HCT116 (cell line): ENCODE measurements at regions not wholly inside any gene's neighbourhood (a gene's known extent, or its start where the extent isn't known, plus 50 kb on each side); places are given as distances from the start of the nearest gene placed in this dataset.

Experiments
- ATAC-seq: fragments of 200-7000 bp; cut with Tn5 transposase; 2 replicates; pipeline ENCODE4 v1.9.1; 2020; ENCODE audit warnings: mild to moderate bottlenecking, moderate library complexity
- BruUV-seq: library from RNA; stranded (reverse); fragments of 400-500 nt; replicated peaks from 2 replicates; lab custom pipeline; 2021; lab: Mats Ljungman, UMichigan
- CTCF ChIA-PET: fragments of 300-600 bp; sonication (Branson Sonifier 250); formaldehyde crosslinking; loops from one replicate; lab custom pipeline; 2021; ENCODE audit warnings: antibody characterized with exemption; lab: Charles Lee
- POLR2A ChIA-PET: fragments of 300-600, 350-600 bp; sonication (Branson Sonifier 250); formaldehyde crosslinking; loops from one replicate; lab custom pipeline; 2021; ENCODE audit warnings: antibody characterized with exemption; lab: Charles Lee
- RAD21 ChIA-PET, 2 experiments: fragments of 300-600 bp; sonication (Branson Sonifier 250); formaldehyde crosslinking; loops; one replicate each; lab custom pipeline; 2023; ENCODE audit warnings: low total read pairs in 2 of 2; ENCODE audit not compliant: uncharacterized antibody in 2 of 2, unreplicated experiment in 2 of 2, low non-redundant PET in 1 of 2; lab: Charles Lee
- DNase-seq: peaks from one replicate; pipeline ENCODE4 v3.0.0-alpha.2; 2010; ENCODE audit warnings: low read depth, low spot score
- H2AFZ ChIP-seq: fragments of 200-600 bp; shearing (Covaris generic), sonication (generic); 2 replicates; pipeline ENCODE4 v1.6.1; 2017; ENCODE audit warnings: low read depth, mixed run types, mixed read lengths, antibody characterized with exemption, low read length; ENCODE audit not compliant: poor library complexity, severe bottlenecking
- H3K27ac ChIP-seq: 2 replicates; pipeline ENCODE4 v1.5.1; 2012; ENCODE audit warnings: low read depth, low read length
- H3K27me3 ChIP-seq: fragments of 200-600 bp; sonication (generic); 2 replicates; pipeline ENCODE4 v1.6.1; 2016; ENCODE audit warnings: mixed run types, low read length, mixed read lengths; ENCODE audit not compliant: insufficient read depth
- H3K36me3 ChIP-seq, 2 experiments: fragments of 200-500 bp in 1 of 2; fragments of 200-600 bp in 1 of 2; sonication (Bioruptor generic) in 1 of 2; sonication (generic) in 1 of 2; 2 replicates each; pipeline versions ENCODE4 v1.5.1 to v1.6.1; 2014 to 2016; ENCODE audit warnings: low read length in 2 of 2, inconsistent platforms in 1 of 2, mixed read lengths in 1 of 2, mixed run types in 1 of 2; ENCODE audit not compliant: insufficient read depth in 2 of 2, control insufficient read depth in 1 of 2
- H3K4me1 ChIP-seq, 2 experiments: fragments of 200-600 bp in 1 of 2; sonication (generic) in 1 of 2; 2 replicates each; pipeline versions ENCODE4 v1.5.1 to v1.6.1; 2012 to 2017; ENCODE audit warnings: low read length in 2 of 2, inconsistent platforms in 1 of 2, mild to moderate bottlenecking in 1 of 2, mixed read lengths in 1 of 2, mixed run types in 1 of 2, moderate library complexity in 1 of 2; ENCODE audit not compliant: insufficient read depth in 2 of 2, control insufficient read depth in 1 of 2
- H3K4me2 ChIP-seq: fragments of 200-600 bp; sonication (generic); 2 replicates; pipeline ENCODE4 v1.6.1; 2017; ENCODE audit warnings: mixed run types, low read length, mixed read lengths
- H3K4me3 ChIP-seq, 2 experiments: fragments of 200-600 bp in 1 of 2; sonication (generic) in 1 of 2; replicated peaks in 1 of 2; 2 replicates each; pipeline ENCODE4 v1.5.1; 2011 to 2016; ENCODE audit warnings: low read length in 2 of 2, control low read depth in 1 of 2, low read depth in 1 of 2, mild to moderate bottlenecking in 1 of 2, mixed read lengths in 1 of 2, mixed run types in 1 of 2
- H3K79me2 ChIP-seq: fragments of 200-600 bp; sonication (generic); 2 replicates; pipeline ENCODE4 v1.6.1; 2017; ENCODE audit warnings: mild to moderate bottlenecking, mixed run types, low read length, moderate library complexity, mixed read lengths; ENCODE audit not compliant: insufficient read depth
- H3K9ac ChIP-seq: fragments of 200-600 bp; sonication (generic); 2 replicates; pipeline ENCODE4 v1.6.1; 2016; ENCODE audit warnings: low read length, mixed read lengths
- H3K9me2 ChIP-seq: fragments of 200-600 bp; sonication (generic), shearing (Covaris generic); 2 replicates; pipeline ENCODE4 v1.6.1; 2017; ENCODE audit warnings: mixed run types, mild to moderate bottlenecking, moderate library complexity; ENCODE audit not compliant: insufficient read depth
- H3K9me3 ChIP-seq, 2 experiments: fragments of 200-500 bp in 1 of 2; fragments of 200-600 bp in 1 of 2; sonication (Bioruptor generic) in 1 of 2; sonication (generic) in 1 of 2; 2 replicates each; pipeline ENCODE4 v1.6.1; 2014 to 2017; ENCODE audit warnings: low read length in 2 of 2, mixed read lengths in 2 of 2, inconsistent platforms in 1 of 2, low read depth in 1 of 2, mild to moderate bottlenecking in 1 of 2, mixed run types in 1 of 2, moderate library complexity in 1 of 2; ENCODE audit not compliant: control insufficient read depth in 1 of 2, insufficient read depth in 1 of 2
- H4K20me1 ChIP-seq: fragments of 200-600 bp; sonication (generic), shearing (Covaris generic); 2 replicates; pipeline ENCODE4 v1.6.1; 2017; ENCODE audit warnings: mixed run types, mild to moderate bottlenecking, moderate library complexity; ENCODE audit not compliant: insufficient read depth
- CBX3 ChIP-seq: IDR thresholded peaks from 2 replicates; pipeline ENCODE4 v1.6.1; 2012; ENCODE audit warnings: low read depth
- CTCF ChIP-seq, 3 experiments: fragments of 200-600 bp in 1 of 3; sonication (generic) in 1 of 3; IDR thresholded peaks in 2 of 3; conservative IDR thresholded peaks in 1 of 3; 2 replicates each; pipeline ENCODE4 v1.5.1; 2012 to 2017; ENCODE audit warnings: low read depth in 2 of 3, low read length in 2 of 3, antibody characterized with exemption in 1 of 3, borderline replicate concordance in 1 of 3, control low read depth in 1 of 3, mild to moderate bottlenecking in 1 of 3, mixed read lengths in 1 of 3, mixed run types in 1 of 3, moderate library complexity in 1 of 3; ENCODE audit not compliant: insufficient read depth in 1 of 3
- EGR1 ChIP-seq: IDR thresholded peaks from 2 replicates; pipeline ENCODE4 v1.6.1; 2012; ENCODE audit warnings: low read depth
- ELF1 ChIP-seq: IDR thresholded peaks from 2 replicates; pipeline ENCODE4 v1.6.1; 2012; ENCODE audit warnings: low read depth, borderline replicate concordance
- EZH2 ChIP-seq: fragments of 200-600 bp; sonication (generic); IDR thresholded peaks from 2 replicates; pipeline ENCODE4 v1.6.1; 2017; ENCODE audit warnings: antibody characterized with exemption, mixed run types
- EZH2phosphoT487 ChIP-seq: fragments of 200-600 bp; IDR thresholded peaks from 2 replicates; pipeline ENCODE4 v1.6.1; 2018; ENCODE audit warnings: antibody characterized with exemption, borderline replicate concordance
- FOSL1 ChIP-seq: IDR thresholded peaks from 2 replicates; pipeline ENCODE4 v1.6.1; 2012; ENCODE audit warnings: low read depth
- JUND ChIP-seq: IDR thresholded peaks from 2 replicates; pipeline ENCODE4 v1.6.1; 2012
- POLR2A ChIP-seq: IDR thresholded peaks from 2 replicates; pipeline ENCODE4 v1.7.0; 2011; ENCODE audit warnings: borderline replicate concordance; ENCODE audit not compliant: insufficient read depth, insufficient read length; ENCODE audit errors: extremely low read depth
- POLR2AphosphoS5 ChIP-seq: IDR thresholded peaks from 2 replicates; pipeline ENCODE4 v1.6.1; 2011; ENCODE audit warnings: mild to moderate bottlenecking, low read depth, low read length, moderate library complexity
- RAD21 ChIP-seq: IDR thresholded peaks from 2 replicates; pipeline ENCODE4 v1.6.1; 2012; ENCODE audit warnings: low read depth, mild to moderate bottlenecking
- REST ChIP-seq: IDR thresholded peaks from 2 replicates; pipeline ENCODE4 v1.6.1; 2012; ENCODE audit warnings: low read depth
- SIN3A ChIP-seq: IDR thresholded peaks from 2 replicates; pipeline ENCODE4 v1.6.1; 2012; ENCODE audit warnings: low read depth
- SP1 ChIP-seq: IDR thresholded peaks from 2 replicates; pipeline ENCODE4 v1.6.1; 2012; ENCODE audit warnings: low read depth
- SRF ChIP-seq: IDR thresholded peaks from 2 replicates; pipeline ENCODE4 v1.6.1; 2012; ENCODE audit warnings: low read depth
- TCF7L2 ChIP-seq: IDR thresholded peaks from 2 replicates; pipeline ENCODE4 v1.7.0; 2011; ENCODE audit warnings: borderline replicate concordance, inconsistent platforms; ENCODE audit not compliant: insufficient read depth, insufficient read length; ENCODE audit errors: extremely low read depth
- YY1 ChIP-seq: IDR thresholded peaks from 2 replicates; pipeline ENCODE4 v1.6.1; 2011; ENCODE audit warnings: low read length, low read depth, moderate library complexity, mild to moderate bottlenecking; ENCODE audit not compliant: insufficient replicate concordance; ENCODE audit errors: extremely low read depth
- ZBTB33 ChIP-seq: IDR thresholded peaks from 2 replicates; pipeline ENCODE4 v1.6.1; 2011; ENCODE audit warnings: mild to moderate bottlenecking, low read length, moderate library complexity; ENCODE audit not compliant: insufficient replicate concordance; ENCODE audit errors: extremely low read depth
- ZFX ChIP-seq: fragments of 450-650 bp; IDR thresholded peaks from 2 replicates; pipeline ENCODE4 v1.6.1; 2017
- ZNF274 ChIP-seq: fragments of 200-500 bp; sonication (Bioruptor generic); IDR thresholded peaks from 2 replicates; pipeline ENCODE4 v1.6.1; 2014; ENCODE audit warnings: mild to moderate bottlenecking, low read depth, low read length, inconsistent platforms
- intact Hi-C: fragments of 100-400 bp; cut with micrococcal nuclease; formaldehyde crosslinking; loops from 2 replicates; pipeline ENCODE4 v1.10.0; 2022

- ATAC-seq: no peak
- no peak overlapping the region for H3K9ac ChIP-seq
- H4K20me1 ChIP-seq: no peaks in the 10 kb centered on the region
- H3K27ac ChIP-seq: peak overlapping the region; percentile 97; the same call in 1 of the 2 replicates
- ChIA-PET CTCF (no interaction called here), RAD21 (no interaction called here), POLR2A (no interaction called here)
- no peak overlapping the region for H3K4me3 ChIP-seq
- BruUV-seq: no TSS peak
- peaks cover 70 to 77% of the 10 kb centered on the region in 2 experiments for H3K4me1 ChIP-seq
- intact Hi-C loops: no loop called here
- H3K9me3 ChIP-seq: no peaks in the 10 kb centered on the region
- no peaks in the 10 kb centered on the region for H3K79me2 ChIP-seq
- no peaks in the 10 kb centered on the region for H3K36me3 ChIP-seq
- H2AFZ ChIP-seq: no peak overlapping the region
- H3K27me3 ChIP-seq: no peaks in the 10 kb centered on the region
- no peaks in the 10 kb centered on the region for H3K9me2 ChIP-seq
- TF ChIP-seq SP1 (no peak), POLR2A (no peak), ZFX (no peak), EGR1 (no peak), EZH2phosphoT487 (no peak), FOSL1 (no peak), RAD21 (no peak), JUND (no peak), ZNF274 (no peak), YY1 (no peak), ELF1 (no peak), SIN3A (no peak), EZH2 (no peak), CTCF (IDR thresholded peaks at IDR 0.05 in 2 of 3, conservative IDR thresholded peaks at IDR 0.05 in 1 of 3; ENCODE audit: borderline replicate concordance in 1 of 3, insufficient read depth in 1 of 3, low read depth in 2 of 3, low read length in 2 of 3) (no peak), REST (no peak), CBX3 (no peak), ZBTB33 (no peak), SRF (no peak), POLR2AphosphoS5 (no peak), TCF7L2 (no peak)
- DNase-seq: no peak
- no peak overlapping the region for H3K4me2 ChIP-seq
These were observed 113.3 kb upstream of the ERRFI1 start for GRCh38 chr1:8139383-8139782.
